Peyer's patch (tissue), 4 donors: ENCODE measurements at regions not wholly inside any gene's neighbourhood (a gene's known extent, or its start where the extent isn't known, plus 50 kb on each side); places are given as distances from the start of the nearest gene placed in this dataset.

Source experiments
- CTCF ChIP-seq, 6 experiments: fragments of 450-650 bp in 4 of 6; fragments of 200-600 bp in 2 of 6; sonication (generic) in 1 of 6; IDR thresholded peaks; one replicate each; pipeline ENCODE4 v1.5.1; 2017 to 2019; ENCODE audit warnings: antibody characterized with exemption in 6 of 6, mild to moderate bottlenecking in 3 of 6, moderate library complexity in 1 of 6
- POLR2A ChIP-seq, 2 donors: fragments of 450-650 bp; IDR thresholded peaks; one replicate each; pipeline ENCODE4 v1.5.1; 2017; ENCODE audit warnings: antibody characterized with exemption in 2 of 2, mild to moderate bottlenecking in 2 of 2, moderate library complexity in 2 of 2

GRCh38 chr13:84744203-84744602 lies 861.9 kb upstream of the SLITRK1 start:
- TF ChIP-seq CTCF (IDR thresholded peaks at IDR 0.05) = no peak
- no peak for TF ChIP-seq POLR2A (IDR thresholded peaks at IDR 0.05)
